ENCODE measurements at regions not wholly inside any gene's neighbourhood (a gene's known extent, or its start where the extent isn't known, plus 50 kb on each side); places are given as distances from the start of the nearest gene placed in this dataset.

- TF ChIP-seq CTCF (IDR thresholded peaks at IDR 0.05; ENCODE audit: insufficient read depth, low read length, poor library complexity, severe bottlenecking) (no peak), EZH2phosphoT487 (conservative IDR thresholded peaks at IDR 0.05; ENCODE audit: low read length) (no peak)
Observed at GRCh38 chr3:30245858-30246622, 360.4 kb upstream of the TGFBR2 start.

Data from SU-DHL-6 (cell line).